GM19238 (cell line): ENCODE measurements at regions not wholly inside any gene's neighbourhood (a gene's known extent, or its start where the extent isn't known, plus 50 kb on each side); places are given as distances from the start of the nearest gene placed in this dataset.

Experiments used
- DNase-seq: peaks from one replicate; pipeline ENCODE4 v3.0.0; 2011; ENCODE audit warnings: low spot score; ENCODE audit not compliant: insufficient read length

GRCh38 chr2:120566331-120567035 is 169.2 kb upstream of the GLI2 start:
- DNase-seq, result no peak

DNA sequence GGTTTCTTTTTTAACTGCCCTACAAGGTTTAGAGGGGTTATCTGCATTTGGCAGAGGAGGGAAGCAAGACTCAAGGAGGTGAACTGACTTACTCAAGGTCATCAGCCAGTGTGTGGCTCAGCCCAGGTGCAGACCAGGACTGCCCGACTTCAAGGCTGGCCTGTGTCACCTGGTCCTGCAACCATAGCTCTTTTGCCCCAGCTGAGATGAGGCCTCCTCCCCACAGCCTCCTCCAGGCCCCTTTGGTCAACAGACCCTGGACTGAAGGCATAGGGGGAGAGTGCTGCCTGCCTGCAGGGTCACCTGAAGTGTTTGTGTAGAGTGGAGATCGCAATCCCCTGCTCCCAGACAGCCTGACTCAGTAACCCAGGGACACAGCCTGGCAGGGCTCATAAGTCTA is 168.5 kb upstream of the GLI2 start:
- DNase-seq, result no peak

- DNase-seq, result no peak
Measured at GRCh38 chr2:120568089-120568974, 167.3 kb upstream of the GLI2 start.

DNA sequence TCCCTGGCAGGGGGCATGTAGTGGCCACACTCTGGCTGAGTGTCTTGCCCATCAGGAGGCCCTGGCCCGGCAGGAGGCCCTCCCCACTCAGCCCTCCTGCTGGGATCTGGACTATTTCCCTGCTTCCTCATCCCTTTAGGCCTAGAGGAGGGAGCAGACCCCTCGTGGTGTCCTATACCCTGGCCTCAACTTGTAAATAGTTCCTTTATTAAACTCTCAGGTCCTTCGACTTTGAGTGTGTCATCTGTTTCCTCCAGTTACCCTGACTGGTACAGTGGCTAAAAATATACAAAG is 166.7 kb upstream of the GLI2 start:
- DNase-seq, result no peak

- no peak for DNase-seq
Measured at GRCh38 chr2:120570001-120570400, 165.7 kb upstream of the GLI2 start.

- no peak for DNase-seq
Measured at GRCh38 chr2:120570546-120570945, 165.1 kb upstream of the GLI2 start.

DNA sequence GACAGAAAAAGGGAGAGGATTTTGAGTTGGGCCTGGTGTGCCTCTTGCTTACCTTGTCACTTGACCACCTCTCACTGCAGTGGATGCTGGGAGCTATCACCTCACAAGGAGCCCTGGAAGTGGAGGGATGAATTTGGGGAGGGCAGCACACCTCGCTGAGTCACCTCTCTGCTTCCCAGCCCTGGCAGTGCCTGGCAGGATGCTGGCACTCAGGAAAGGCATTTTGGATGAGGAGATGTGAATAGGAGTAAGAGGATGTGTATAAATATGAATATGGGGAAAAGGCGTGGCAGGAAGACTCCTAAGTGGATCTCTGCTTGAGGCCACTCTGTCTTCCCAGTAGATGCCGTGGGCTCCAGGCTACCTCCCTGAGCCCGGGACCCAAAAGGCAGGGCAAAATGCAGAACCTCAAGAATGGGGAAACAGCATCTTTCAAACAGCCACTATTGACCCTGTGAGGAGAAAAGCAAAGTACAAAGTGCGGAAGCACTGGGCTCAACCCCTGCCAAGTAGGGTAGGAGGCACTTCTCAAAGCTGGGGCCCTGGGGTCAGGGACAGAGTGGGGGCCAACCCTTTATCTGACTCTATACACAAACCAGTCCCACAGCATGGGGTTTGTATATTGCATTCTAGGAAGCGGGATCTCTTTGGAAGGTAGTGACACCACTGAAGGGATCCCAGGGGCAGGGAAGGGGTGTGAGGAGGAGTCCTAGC is 164.5 kb upstream of the GLI2 start:
- DNase-seq, result no peak

DNA sequence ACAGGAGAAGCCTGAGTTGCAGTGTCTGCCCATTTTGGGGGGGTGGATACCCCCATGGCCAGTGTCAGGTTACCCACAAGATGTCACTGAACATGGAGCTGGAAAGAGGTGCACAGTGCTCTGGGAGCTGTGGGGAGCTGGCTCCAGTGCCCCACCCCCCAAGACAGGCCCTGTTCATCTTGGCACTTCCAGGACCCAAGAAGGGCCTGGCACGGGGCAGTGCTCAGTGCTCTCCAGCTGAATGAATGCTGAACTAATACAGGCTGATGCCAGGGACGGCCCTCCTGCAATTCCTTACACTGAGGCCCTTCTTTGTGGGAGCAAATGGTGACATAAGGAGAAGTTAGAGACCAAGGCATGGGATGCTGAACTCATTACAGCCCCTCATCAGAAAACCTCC is 163.4 kb upstream of the GLI2 start:
- DNase-seq, result no peak

- DNase-seq, result no peak
Measured at GRCh38 chr2:120574620-120575019, 161.0 kb upstream of the GLI2 start.

- no peak for DNase-seq
Measured at GRCh38 chr2:120575966-120576365, 159.7 kb upstream of the GLI2 start.

DNA sequence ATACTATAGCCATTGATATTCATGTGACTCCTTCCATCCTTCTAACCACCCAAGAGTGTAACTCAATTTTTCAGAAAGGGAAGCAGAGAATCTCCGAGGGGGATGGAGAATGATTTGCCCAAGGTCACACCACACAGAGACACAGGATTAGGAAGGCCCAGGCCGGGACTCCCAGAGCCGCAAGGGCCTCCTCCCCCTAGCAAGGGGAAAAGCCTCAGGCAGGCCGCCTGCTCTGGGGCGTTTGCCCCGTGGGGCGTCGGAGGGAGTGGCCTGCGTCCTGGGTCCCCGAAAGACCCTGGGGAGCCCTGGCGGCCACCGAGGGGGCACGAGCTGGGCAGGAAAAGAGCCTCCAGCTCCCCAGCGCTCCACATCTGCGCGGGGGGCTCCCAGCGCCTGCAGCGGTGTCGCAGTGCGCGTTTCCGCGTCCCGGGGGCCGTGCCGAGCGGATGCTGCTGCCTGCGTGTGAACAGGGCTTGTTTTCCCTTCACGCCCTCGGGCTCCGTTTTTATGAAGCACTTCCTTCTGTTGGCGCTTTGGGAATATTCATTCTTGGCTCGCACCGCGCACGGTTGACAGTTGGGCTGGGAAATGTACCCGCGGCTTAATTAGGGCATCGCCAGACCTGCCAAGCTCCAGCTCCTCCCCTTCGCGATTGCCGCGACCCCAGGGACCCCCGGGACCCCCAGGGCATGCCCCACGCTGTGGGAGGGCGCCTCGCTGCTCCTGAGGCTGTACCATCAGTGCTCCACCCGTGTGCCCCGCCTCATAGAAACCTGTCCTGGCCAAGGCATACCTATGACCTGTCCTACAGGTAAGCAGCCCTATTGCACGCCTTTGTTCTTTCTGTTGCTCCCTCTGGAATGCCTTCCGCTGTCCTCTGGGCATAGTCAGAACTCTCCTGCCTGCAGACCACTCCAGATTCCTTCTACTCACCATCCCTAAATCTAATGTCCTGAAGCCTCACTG is 158.9 kb upstream of the GLI2 start:
- no peak for DNase-seq

DNA sequence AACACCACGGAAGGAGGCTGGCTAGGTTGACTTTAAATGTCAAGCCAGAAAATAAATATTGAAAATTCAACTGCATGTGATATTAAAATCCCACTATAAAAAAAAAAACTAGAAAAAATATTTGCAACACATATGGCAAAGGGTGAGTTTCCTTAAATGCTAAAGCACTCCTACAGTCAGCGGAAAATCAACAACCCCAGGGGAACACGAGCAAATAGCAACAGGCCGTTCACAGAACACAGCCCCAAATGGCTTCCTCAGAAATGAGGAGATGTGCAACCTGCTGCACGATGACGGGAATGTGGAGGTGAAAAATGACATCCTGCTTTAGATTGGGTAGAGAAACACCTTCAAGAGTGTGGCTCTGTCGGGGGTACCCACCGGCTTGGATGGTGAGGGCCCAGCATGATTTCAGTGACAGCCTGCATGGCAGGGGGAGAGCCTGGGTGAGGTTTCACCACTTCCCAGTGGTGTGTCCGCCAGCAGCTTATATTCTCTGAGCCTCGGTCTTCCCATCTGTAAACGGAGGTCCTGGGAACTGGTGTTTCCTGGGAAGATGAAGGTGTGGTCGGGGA is 157.9 kb upstream of the GLI2 start:
- DNase-seq, result no peak

DNA sequence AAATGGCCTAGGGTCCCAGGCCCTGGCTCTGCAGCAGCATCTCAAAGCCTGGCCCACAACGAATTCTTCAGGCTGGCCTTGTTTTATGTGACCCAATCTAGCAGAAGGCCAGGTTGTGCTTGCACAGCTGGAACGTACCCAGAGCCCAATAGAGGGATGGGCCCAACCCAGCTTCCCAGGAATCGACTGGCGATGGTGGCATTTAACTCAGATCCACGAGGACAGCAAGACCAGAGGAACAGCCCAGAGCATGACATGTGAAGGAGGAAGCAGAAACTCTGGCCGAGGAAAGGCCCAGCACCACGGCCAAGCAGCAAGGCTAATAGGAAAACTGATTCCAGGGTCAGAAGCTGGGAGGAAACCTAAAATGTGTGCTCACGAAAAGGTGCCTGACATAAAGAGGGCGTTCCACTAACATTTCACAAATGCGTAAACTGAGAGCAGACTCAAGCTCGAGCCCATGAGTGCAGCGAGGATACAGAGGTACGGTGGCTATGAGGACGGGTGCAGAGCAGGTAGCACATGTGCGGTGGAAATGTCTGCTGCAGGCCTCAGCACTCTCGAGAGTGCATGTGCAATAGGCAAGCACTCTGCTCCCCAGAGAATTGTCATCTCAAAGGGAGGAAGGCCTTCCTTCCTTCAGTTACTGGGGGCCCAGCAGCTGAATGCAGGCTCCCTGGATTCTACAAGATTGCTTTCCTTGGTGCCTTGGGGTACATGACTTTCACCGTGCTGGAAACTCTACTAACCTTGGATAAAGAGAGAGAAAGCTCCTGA is 156.9 kb upstream of the GLI2 start:
- no peak for DNase-seq

- no peak for DNase-seq
Measured at GRCh38 chr2:120579916-120580685, 155.6 kb upstream of the GLI2 start.

- no peak for DNase-seq
Measured at GRCh38 chr2:120580709-120581108, 155.0 kb upstream of the GLI2 start.

- DNase-seq, result no peak
Measured at GRCh38 chr2:120583121-120583520, 152.5 kb upstream of the GLI2 start.

GRCh38 chr2:120583851-120584570 is 151.7 kb upstream of the GLI2 start:
- DNase-seq, result no peak

GRCh38 chr2:120586507-120587278 is 149.0 kb upstream of the GLI2 start:
- no peak for DNase-seq
